Vagina (tissue), 2 donors: ENCODE measurements at regions not wholly inside any gene's neighbourhood (a gene's known extent, or its start where the extent isn't known, plus 50 kb on each side); places are given as distances from the start of the nearest gene placed in this dataset.

Experiments used
- CTCF ChIP-seq, 3 experiments: fragments of 450-650 bp in 2 of 3; fragments of 200-600 bp in 1 of 3; sonication (generic) in 1 of 3; IDR thresholded peaks; one replicate each; pipeline ENCODE4 v1.5.1; 2017 to 2019; ENCODE audit warnings: antibody characterized with exemption in 3 of 3, mild to moderate bottlenecking in 2 of 3, moderate library complexity in 2 of 3
- POLR2A ChIP-seq, 2 donors: fragments of 450-650 bp; IDR thresholded peaks; one replicate each; pipeline ENCODE4 v1.6.1; 2017; ENCODE audit warnings: antibody characterized with exemption in 2 of 2, mild to moderate bottlenecking in 2 of 2, moderate library complexity in 2 of 2

- TF ChIP-seq CTCF (IDR thresholded peaks at IDR 0.05), result no peak
- TF ChIP-seq POLR2A (IDR thresholded peaks at IDR 0.05), result no peak
These were observed 132.8 kb downstream of the IBTK start for GRCh38 chr6:82114748-82115147.
